Hindlimb muscle (tissue), 1 donor: ENCODE measurements at regions not wholly inside any gene's neighbourhood (a gene's known extent, or its start where the extent isn't known, plus 50 kb on each side); places are given as distances from the start of the nearest gene placed in this dataset.
"Not testable (repeated sequence)": the region's sequence is repeated elsewhere in the genome, so short reads cannot be mapped to it uniquely, and the experiment has no call there.

ENCODE experiments used
- DNase-seq: peaks from one replicate; pipeline ENCODE4 v3.0.0-alpha.2; 2013

DNA sequence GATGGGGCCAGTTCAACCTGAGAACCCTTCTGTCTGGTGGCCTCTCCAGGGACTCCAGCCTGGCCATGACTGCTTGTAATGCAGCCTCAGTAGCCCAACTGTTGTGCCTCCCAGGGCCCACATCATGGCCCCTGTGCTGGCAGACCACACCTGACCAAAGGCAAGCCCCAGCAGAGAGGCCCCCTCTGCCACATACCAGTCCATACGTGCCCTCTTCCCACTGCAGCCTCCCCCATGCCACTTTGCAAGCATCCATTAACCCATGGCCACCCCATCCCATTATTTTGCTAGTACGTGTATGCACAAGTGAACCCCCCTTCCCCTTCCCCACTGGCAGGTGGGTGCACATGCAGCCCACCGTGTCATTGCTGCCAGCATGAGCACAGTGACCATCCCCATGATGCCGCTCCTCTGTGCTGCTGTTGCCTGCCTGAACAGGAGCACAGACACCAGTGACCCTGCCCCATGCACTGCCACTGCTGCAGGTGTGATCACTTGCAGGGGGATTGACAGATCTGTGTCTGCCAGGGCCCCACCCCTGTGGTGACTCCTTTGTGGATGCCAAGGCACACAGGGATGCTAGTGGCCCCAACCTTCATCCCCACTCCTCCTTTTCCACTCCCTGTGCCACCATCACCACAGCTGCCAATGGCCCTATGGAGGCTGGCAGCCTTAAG, 330.0 kb upstream of the DSEL start:
- no peak for DNase-seq

- DNase-seq, result no peak
Measured at GRCh38 chr18:67845035-67845434, 328.5 kb upstream of the DSEL start.

DNA sequence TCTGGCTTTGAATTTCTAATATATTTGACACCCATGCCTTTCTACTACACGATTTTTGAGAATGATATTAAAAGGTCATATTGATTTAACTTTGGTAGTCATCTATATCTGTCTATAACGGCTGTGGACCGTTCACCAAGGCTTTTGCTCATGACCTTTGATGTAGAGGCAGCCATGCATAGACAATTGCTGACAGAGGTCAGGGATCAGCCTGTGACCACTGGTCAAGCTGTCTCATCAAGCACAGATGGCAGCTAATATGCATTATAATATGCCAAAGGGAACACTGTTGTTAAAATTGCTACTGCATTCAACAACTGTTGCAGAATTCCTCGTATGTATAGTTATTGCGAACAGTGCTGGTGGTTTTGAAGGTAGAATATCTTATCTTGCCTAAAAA, 323.9 kb upstream of the DSEL start:
- no peak for DNase-seq

- DNase-seq, result no peak
Measured at GRCh38 chr18:67818432-67818831, 301.9 kb upstream of the DSEL start.

DNA sequence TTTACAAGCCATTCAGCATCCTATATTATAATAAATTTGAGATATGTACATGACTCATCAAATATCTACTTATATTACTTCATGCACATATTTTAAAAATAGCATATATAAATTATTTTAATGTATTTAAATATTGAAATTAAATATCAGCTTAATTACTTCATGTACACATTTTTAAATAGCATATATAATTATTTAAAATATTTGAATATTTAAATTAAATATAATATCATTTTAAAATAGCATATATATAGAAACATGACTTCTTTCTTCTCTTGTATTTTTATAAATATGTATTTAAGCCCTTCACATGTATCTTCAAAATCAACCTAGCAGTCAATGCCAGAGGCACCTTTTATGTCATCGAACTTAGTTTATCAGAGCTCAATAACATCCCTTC, 298.8 kb upstream of the DSEL start:
- DNase-seq, result no peak

DNA sequence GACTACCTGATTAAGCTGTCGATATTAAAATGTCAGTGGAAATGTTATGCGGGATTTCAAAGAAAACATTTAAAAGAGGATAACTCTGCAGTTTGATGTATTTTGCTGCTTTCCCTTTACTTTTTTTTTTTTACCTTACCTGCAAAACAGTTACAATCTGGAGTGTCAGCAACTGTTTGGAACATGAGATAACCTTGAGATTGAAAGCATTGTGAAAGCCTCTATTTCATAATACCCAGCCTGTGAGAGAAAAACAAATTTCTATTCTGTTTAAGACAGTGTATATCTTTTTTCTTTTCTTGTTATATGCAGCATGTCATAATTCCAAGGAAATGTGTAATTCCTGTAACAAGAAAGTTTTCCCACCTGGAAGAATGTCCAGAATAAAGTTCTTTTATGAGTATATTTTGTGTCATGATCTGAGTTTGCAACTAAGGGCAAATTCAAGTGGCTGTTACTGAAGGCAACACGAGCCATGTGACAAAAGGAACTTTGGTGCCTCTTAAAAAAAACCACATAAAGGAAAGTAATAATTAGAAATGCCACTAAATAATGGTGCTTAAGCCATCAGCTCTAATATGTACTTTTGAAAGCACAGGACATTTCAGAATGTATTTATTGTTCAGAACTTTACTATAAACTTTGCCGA, 297.0 kb upstream of the DSEL start:
- DNase-seq, result no peak

DNA sequence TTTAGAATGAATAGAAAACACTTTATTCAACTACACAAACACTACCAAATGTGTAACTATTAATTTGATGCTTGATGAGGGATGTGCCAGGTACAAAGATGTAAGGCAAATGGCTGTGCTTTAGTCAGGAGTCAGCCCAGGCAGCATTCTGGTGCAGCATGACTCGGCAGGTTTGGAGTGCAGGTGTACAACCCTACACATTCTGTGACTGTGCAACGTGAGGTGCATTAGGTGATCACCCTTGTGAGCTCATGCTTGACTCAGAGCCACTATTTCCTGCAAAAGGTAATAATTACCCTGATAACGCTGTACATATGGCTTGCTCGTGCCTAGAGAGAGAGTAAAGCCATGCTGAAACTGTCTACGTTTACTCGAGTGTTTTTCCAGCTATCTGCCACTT, 288.7 kb upstream of the DSEL start:
- no peak for DNase-seq

GRCh38 chr18:67794521-67794920, 278.0 kb upstream of the DSEL start:
- DNase-seq, result no peak

GRCh38 chr18:67790527-67790926, 274.0 kb upstream of the DSEL start:
- DNase-seq, result no peak

- no peak for DNase-seq
Measured at GRCh38 chr18:67789165-67789545, 272.6 kb upstream of the DSEL start.

DNA sequence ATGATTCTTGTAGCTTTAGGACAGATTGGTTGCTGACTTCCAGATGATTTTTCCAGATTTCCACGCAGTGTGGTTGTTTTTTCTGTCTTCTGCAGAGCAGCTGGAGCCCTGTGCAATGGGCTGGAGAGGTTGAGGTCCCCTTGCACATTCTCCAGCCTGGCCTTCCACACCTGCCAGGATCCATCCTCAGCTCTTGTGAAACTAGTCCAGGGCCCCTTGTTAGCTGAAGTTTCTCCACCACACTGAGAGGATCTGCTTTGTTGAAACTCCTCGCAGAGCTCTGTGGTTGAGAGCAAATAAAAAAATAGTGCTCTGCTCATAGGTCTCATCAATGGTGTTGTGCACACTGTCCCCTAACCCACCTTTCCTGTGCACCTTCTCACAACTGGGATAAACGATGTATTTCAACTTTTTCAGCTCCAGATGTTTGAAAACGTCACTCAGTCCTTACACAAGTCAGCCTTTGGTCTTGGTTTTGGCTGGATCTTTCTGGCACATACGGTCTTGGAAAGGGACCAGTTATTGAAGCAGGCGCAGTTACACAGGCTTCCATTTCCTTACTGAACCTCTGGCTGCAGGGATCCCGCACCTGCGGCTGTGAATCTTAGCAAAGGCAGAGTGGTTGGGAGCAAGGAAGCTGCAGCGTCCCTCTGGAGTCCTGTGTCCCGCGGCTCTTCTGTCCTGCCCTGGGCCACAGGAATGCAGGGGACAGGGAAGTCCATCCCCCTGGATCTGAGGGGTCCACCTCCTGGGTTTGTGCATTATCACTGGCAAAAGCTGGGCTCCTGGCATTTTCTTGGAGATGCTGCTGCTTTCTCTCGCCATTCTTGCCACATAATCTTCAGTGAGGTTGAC, 272.0 kb upstream of the DSEL start:
- peak; percentile 38 for DNase-seq

GRCh38 chr18:67783196-67783946, 266.9 kb upstream of the DSEL start:
- DNase-seq, result no peak

- no peak for DNase-seq
Measured at GRCh38 chr18:67778016-67778415, 261.5 kb upstream of the DSEL start.

DNA sequence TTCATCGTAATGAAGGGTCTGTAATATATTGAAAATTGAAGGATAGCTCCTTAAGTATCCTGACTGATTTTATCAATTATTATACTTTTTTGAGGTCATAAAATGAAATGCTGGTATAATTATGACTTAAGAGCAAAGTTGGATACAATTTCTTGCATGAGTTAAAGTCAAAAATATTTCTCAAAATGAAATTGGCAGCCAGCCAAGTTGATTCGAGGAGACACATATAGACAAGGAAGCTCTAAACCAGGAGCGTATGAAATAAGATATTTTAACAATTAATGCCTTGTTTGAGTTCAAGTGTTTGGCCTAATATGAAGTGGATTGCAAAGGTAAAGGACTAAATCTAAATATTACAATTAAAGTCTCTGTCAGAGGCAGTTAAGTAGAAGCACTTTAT, 260.4 kb upstream of the DSEL start:
- DNase-seq, result no peak

GRCh38 chr18:67771271-67771670, 254.8 kb upstream of the DSEL start:
- DNase-seq, result no peak

- no peak for DNase-seq
Measured at GRCh38 chr18:67770520-67770919, 254.0 kb upstream of the DSEL start.

DNA sequence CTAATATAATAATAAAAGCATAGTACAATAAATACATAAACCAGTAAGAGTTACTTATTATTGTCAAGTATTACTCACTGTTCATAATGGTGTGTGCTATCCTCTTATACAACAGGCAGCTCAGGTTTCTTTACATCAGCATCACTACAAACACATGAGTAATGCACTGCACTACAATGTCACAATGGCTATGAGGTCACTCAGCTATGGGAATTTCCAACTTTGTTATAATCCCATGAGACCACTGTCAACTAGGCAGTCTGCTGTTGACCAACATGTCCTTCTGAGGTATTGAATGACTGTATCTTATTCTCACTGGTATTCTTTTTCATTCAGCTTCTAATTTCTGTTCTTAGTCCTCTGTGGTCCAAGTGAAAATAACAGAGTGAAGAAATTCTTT, 250.4 kb upstream of the DSEL start:
- no peak for DNase-seq

GRCh38 chr18:67752211-67752610, 235.7 kb upstream of the DSEL start:
- not testable (repeated sequence) for DNase-seq

- DNase-seq, result no peak
Measured at GRCh38 chr18:67742954-67743353, 226.4 kb upstream of the DSEL start.

- no peak for DNase-seq
Measured at GRCh38 chr18:67742525-67742924, 226.0 kb upstream of the DSEL start.

DNA sequence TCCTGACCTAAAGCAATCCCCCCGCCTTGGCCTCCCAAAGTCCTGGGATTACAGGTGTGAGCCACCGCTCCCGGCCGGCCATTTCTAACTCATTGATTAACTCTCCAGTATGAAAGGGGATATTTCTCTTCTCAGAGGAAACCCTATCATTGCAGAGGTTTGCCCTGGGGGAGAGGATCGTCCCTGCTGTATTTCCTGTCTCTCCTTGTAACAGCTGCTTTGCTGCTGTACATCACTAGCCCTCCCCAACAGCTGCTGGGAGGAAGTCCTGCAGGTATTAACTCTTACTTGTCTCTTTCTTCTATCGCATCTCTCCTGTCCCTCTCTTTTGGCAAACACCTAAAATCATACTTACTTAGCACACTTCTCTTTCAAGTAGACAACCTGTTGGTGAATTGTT, 219.0 kb upstream of the DSEL start:
- DNase-seq, result no peak

DNA sequence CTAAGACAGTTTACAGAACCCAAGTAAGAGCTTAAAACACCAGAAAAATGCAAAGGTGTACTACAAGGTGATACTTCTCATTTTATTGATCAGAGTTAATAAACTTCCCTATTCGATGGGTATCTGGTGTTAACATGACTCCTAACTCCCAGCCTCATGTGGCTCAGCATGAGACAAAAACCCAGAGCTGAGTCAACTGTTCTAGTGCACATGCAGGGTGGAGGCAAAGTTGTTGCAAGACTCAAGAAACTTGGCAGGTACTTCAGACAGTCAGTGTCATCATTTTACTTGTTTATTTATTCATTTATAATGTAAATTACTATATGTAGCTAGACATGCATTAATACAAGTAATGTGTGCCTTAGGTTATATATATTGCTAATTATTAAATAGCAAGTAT, 216.6 kb upstream of the DSEL start:
- DNase-seq, result no peak

DNA sequence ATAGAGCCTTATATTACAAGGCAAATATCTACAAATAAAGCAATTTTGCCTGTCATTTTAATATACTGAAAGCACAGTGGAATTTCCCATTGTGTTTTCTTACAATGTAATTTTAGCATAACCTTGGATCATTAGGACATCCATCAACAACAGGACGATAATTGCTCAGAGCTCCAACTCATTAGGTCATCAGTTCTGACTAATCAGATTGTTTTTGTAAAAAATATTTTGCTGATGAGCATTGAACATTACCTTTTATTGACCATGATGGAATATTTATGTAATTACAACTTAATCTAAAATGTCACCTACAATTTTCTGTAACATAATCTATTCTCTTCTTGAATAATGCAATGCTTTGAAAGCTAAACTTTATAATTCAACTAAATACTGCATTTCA, 215.3 kb upstream of the DSEL start:
- no peak for DNase-seq
